Heart left ventricle (tissue), 16 donors: ENCODE measurements at regions not wholly inside any gene's neighbourhood (a gene's known extent, or its start where the extent isn't known, plus 50 kb on each side); places are given as distances from the start of the nearest gene placed in this dataset.
"Not testable (repeated sequence)": the region's sequence is repeated elsewhere in the genome, so short reads cannot be mapped to it uniquely, and the experiment has no call there.

Source experiments
- ATAC-seq, 4 donors: fragments of 200-7000 bp; cut with Tn5 transposase; one replicate each; pipeline ENCODE4 v1.9.1; 2020 to 2022; ENCODE audit warnings: moderate library complexity in 4 of 4, mild to moderate bottlenecking in 3 of 4, moderate number of reproducible peaks in 1 of 4
- DNase-seq, 5 donors: peaks; one replicate each; pipeline ENCODE4 v3.0.0-alpha.2; 2020
- H3K27ac ChIP-seq, 12 donors: fragments of 200-600 bp; sonication (generic) in 4 of 12; one replicate each; pipeline versions ENCODE4 v1.5.0 to v1.8.0; 2016 to 2022; ENCODE audit warnings: mild to moderate bottlenecking in 2 of 12
- H3K27me3 ChIP-seq, 9 donors: fragments of 200-600 bp; sonication (generic) in 2 of 9; one replicate each; pipeline versions ENCODE4 v1.5.1 to v1.8.0; 2016 to 2022; ENCODE audit warnings: mild to moderate bottlenecking in 3 of 9
- H3K36me3 ChIP-seq, 9 donors: fragments of 200-600 bp; sonication (generic) in 2 of 9; one replicate each; pipeline versions ENCODE4 v1.5.0 to v1.8.0; 2018 to 2022; ENCODE audit warnings: mild to moderate bottlenecking in 2 of 9
- H3K4me1 ChIP-seq, 12 donors: fragments of 200-600 bp; sonication (generic) in 4 of 12; one replicate each; pipeline versions ENCODE4 v1.5.0 to v1.8.0; 2016 to 2022; ENCODE audit warnings: mild to moderate bottlenecking in 3 of 12
- H3K4me3 ChIP-seq, 12 donors: fragments of 200-600 bp; sonication (generic) in 4 of 12; one replicate each; pipeline versions ENCODE4 v1.5.0 to v1.8.0; 2017 to 2022; ENCODE audit warnings: mild to moderate bottlenecking in 9 of 12, moderate library complexity in 4 of 12
- H3K9me3 ChIP-seq, 12 donors: fragments of 200-600 bp; sonication (generic) in 4 of 12; one replicate each; pipeline versions ENCODE4 v1.5.0 to v1.8.0; 2016 to 2022; ENCODE audit warnings: mild to moderate bottlenecking in 1 of 12
- POLR2A ChIP-seq, 2 donors: fragments of 450-650 bp; IDR thresholded peaks; one replicate each; pipeline ENCODE4 v1.6.1; 2017; ENCODE audit warnings: antibody characterized with exemption in 2 of 2, mild to moderate bottlenecking in 2 of 2, moderate library complexity in 2 of 2
- WGBS, 4 donors: extraction: QIAGEN DNeasy Blood & Tissue Kit in 2 of 4; methylation state at CpG; one replicate each; pipeline versions ENCODE4 v1.1.5 to v1.1.7; 2013 to 2018; 5-methylcytosine and 5-hydroxymethylcytosine counted together
- intact Hi-C, 10 donors: fragments of 100-400 bp; cut with DNase I; formaldehyde crosslinking; loops; one replicate each; pipeline versions ENCODE4 v1.11.1 to v1.14.2; 2022
- TF ChIP-seq, protein P1 (sequence below), 12 donors: fragments of 200-600 bp; sonication (generic) in 4 of 12; IDR thresholded peaks; one replicate each; pipeline versions ENCODE4 v1.5.0 to v1.8.0; 2018 to 2022; ENCODE audit warnings: antibody characterized with exemption in 12 of 12, mild to moderate bottlenecking in 5 of 12
- donor health status: ischemic (EF 13 %, LVEDD 7.1; RV severe dilation, severe dysfunction).
- donor health status: healthy with polysubstance abuse.
- donor health status: DM: no; HTN: yes; CAD: no.
- donor health status: DM: no; HTN: no; CAD: no.
- donor health status: ischemic (EF 25% LVEDD 6.9; RV normal size, moderate dysfunction).
- donor health status: ischemic (EF 25% LVEDD 5.7; RV mildly dilated, moderate dysfunction).
- donor health status: healthy.
- donor health status: DM: yes; HTN: yes; CAD: no.
- donor health status: ischemic (EF 35%, LVEDD 5.7; RV mildly dilated, moderate dysfunction).
- donor health status: nonischemic (EF 11% LVEDD 7.7; RV severe dilation, severe dysfunction).
- donor health status: DM: yes; HTN: yes; CAD: no.
- donor health status: PGD.
- donor health status: ischemic (EF 29% LVEDD 5.4; RV normal size, mild dysfunction).
- donor health status: nonischemic (EF 23%, LVEDD 6.1; RV moderate dilation, normal function).

DNA sequence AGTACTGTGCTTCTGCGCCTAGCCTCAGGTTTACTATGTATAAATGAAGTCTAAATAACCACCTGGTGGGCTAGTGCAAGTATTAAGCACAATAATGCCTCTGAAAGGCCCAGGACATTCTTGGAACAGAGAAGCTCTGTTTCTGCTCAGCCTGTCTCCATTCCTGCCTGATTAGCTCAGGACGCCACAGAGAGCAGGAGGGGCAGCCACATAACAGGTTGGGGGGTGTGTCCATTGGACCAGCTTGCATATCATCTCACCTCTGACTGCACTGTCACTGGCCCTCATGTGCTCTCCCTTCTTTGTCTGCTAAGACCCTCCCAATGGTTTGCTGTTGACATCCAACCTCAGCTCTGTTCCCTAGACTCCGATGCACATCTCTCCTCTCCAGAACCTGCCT is 52.8 kb upstream of the IKZF1 start:
- H3K27me3 ChIP-seq, result no peaks in the 10 kb centered on the region
- TF ChIP-seq, protein P1, sequence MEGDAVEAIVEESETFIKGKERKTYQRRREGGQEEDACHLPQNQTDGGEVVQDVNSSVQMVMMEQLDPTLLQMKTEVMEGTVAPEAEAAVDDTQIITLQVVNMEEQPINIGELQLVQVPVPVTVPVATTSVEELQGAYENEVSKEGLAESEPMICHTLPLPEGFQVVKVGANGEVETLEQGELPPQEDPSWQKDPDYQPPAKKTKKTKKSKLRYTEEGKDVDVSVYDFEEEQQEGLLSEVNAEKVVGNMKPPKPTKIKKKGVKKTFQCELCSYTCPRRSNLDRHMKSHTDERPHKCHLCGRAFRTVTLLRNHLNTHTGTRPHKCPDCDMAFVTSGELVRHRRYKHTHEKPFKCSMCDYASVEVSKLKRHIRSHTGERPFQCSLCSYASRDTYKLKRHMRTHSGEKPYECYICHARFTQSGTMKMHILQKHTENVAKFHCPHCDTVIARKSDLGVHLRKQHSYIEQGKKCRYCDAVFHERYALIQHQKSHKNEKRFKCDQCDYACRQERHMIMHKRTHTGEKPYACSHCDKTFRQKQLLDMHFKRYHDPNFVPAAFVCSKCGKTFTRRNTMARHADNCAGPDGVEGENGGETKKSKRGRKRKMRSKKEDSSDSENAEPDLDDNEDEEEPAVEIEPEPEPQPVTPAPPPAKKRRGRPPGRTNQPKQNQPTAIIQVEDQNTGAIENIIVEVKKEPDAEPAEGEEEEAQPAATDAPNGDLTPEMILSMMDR (IDR thresholded peaks at IDR 0.05), result no peak
- no peak for TF ChIP-seq POLR2A (IDR thresholded peaks at IDR 0.05)
- no peaks in the 10 kb centered on the region for H3K36me3 ChIP-seq
- intact Hi-C loops, result no loop called here
- 62 to 75% (median 73%) methylated on average over 3 of the region's 3 CpGs for WGBS, 4 donors
- no peak overlapping the region for H3K27ac ChIP-seq
- DNase-seq, result no peak
- H3K4me3 ChIP-seq, result no peak overlapping the region
- H3K9me3 ChIP-seq, result peaks cover 0 to 10% (median 0%) of the 10 kb centered on the region in 12 donors
- H3K4me1 ChIP-seq, result no peaks in the 10 kb centered on the region
- ATAC-seq, result no peak

DNA sequence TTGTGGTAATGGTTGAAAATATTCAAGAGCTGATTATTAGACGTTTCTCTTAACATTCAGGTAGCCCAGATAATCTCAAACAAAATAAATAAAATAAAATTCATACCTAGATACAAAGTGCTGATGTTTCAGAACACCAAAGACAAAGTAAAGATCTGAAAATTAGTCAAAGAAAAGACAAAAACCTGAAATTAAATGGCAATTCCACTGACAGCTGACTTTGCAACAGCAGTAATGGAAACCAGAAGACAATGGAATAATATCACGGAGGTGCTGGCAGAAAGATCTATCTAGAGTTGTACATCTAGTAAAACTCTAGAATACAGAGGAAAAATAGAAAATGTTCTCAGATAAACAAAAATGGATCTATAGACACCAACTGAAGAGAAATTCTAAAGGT is 58.0 kb upstream of the IKZF1 start:
- Histone ChIP-seq H3K9me3 (peaks cover 0 to 27% (median 7%) of the 10 kb centered on the region in 12 donors), H3K27ac (no peak overlapping the region), H3K4me1 (no peaks in the 10 kb centered on the region), H3K36me3 (no peaks in the 10 kb centered on the region), H3K4me3 (no peak overlapping the region), H3K27me3 (no peaks in the 10 kb centered on the region)
- no peak for ATAC-seq
- no peak for TF ChIP-seq POLR2A (IDR thresholded peaks at IDR 0.05)
- TF ChIP-seq, protein P1 (IDR thresholded peaks at IDR 0.05), result no peak
- WGBS, 4 donors, result 52 to 64% (median 60%) methylated on average over 2 of the region's 2 CpGs
- intact Hi-C loops, result no loop called here
- DNase-seq, result no peak

- intact Hi-C loops, H3K27ac ChIP-seq, H3K36me3 ChIP-seq, ATAC-seq, H3K27me3 ChIP-seq, H3K4me1 ChIP-seq, DNase-seq, H3K4me3 ChIP-seq: not testable (repeated sequence)
- H3K9me3 ChIP-seq, result peaks cover 0 to 27% (median 9%) of the 10 kb centered on the region in 12 donors
These were observed 62.4 kb upstream of the IKZF1 start for GRCh38 chr7:50242111-50242510.

- H3K4me3 ChIP-seq, DNase-seq, intact Hi-C loops, H3K27ac ChIP-seq, H3K4me1 ChIP-seq, ATAC-seq, H3K36me3 ChIP-seq, H3K27me3 ChIP-seq: not testable (repeated sequence)
- peaks cover 0 to 13% (median 1%) of the 10 kb centered on the region in 12 donors for H3K9me3 ChIP-seq
These were observed 63.8 kb upstream of the IKZF1 start for GRCh38 chr7:50240699-50241098.

DNA sequence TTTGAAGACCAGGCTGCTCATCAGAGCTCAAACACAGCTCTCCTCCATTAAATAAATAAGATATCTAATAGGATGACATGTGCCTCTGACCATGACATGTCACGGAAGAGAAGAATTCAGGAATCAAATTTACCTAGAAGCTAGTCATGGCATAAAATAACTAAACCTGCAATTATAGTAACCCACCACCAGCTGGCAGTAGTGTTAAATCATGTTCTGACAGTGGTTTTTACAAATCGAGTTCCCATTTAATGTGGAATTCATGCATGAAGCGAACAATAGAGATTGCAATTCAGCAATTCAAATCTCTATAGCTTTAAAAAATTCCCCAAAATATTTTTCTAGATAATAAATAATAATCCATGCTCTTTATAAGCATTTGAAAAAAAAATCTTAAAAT is 74.6 kb upstream of the IKZF1 start:
- 69 to 82% (median 74%) methylated on average over 3 of the region's 3 CpGs for WGBS, 4 donors
- Histone ChIP-seq H3K27me3 (no peaks in the 10 kb centered on the region), H3K27ac (no peak overlapping the region), H3K36me3 (no peaks in the 10 kb centered on the region), H3K4me1 (peaks cover 0 to 27% (median 0%) of the 10 kb centered on the region in 12 donors), H3K4me3 (no peak overlapping the region), H3K9me3 (peaks cover 0 to 27% (median 14%) of the 10 kb centered on the region in 12 donors)
- DNase-seq, result no peak
- intact Hi-C loops, result no loop called here
- TF ChIP-seq, protein P1 (IDR thresholded peaks at IDR 0.05), result peak in 5 of 12 donors; percentile 11 to 16 (median 13)
- TF ChIP-seq POLR2A (IDR thresholded peaks at IDR 0.05), result no peak
- ATAC-seq, result no peak
